H1 (cell line): ENCODE measurements at regions not wholly inside any gene's neighbourhood (a gene's known extent, or its start where the extent isn't known, plus 50 kb on each side); places are given as distances from the start of the nearest gene placed in this dataset.

Source experiments
- CTCF ChIA-PET: fragments of 300-600 bp; sonication (Branson Sonifier 250); formaldehyde crosslinking; loops from one replicate; lab custom pipeline; 2021; ENCODE audit not compliant: partially characterized antibody; lab: Charles Lee
- POLR2A ChIA-PET: fragments of 300-600 bp; sonication (Branson Sonifier 250); formaldehyde crosslinking; loops from one replicate; lab custom pipeline; 2021; ENCODE audit warnings: inconsistent platforms; ENCODE audit not compliant: partially characterized antibody; lab: Charles Lee
- DNase-seq, 2 experiments: peaks; one replicate each; pipeline versions ENCODE4 v3.0.0 to v3.0.0-alpha.2; 2010 to 2022; ENCODE audit warnings: low spot score in 2 of 2, low read depth in 1 of 2, mixed read lengths in 1 of 2
- FAIRE-seq: peaks from 2 replicates; lab custom pipeline; 2011; peaks lifted over from hg19 to GRCh38; lab: Jason Lieb, UNC
- H2AFZ ChIP-seq: 2 replicates; pipeline ENCODE4 v1.8.1; 2012; ENCODE audit warnings: low read length, inconsistent platforms
- H2AK5ac ChIP-seq: 2 replicates; pipeline ENCODE4 v1.6.1; 2013; ENCODE audit warnings: low read depth, low read length
- H2BK120ac ChIP-seq: replicated peaks from 2 replicates; pipeline ENCODE3; 2013; ENCODE audit warnings: low read depth, low read length, inconsistent platforms
- H2BK12ac ChIP-seq: 2 replicates; pipeline ENCODE4 v1.6.1; 2013; ENCODE audit warnings: low read depth, low read length
- H2BK15ac ChIP-seq: 2 replicates; pipeline ENCODE4 v1.6.1; 2013; ENCODE audit warnings: low read length
- H2BK20ac ChIP-seq: 2 replicates; pipeline ENCODE4 v1.6.1; 2013; ENCODE audit warnings: low read length
- H2BK5ac ChIP-seq: 2 replicates; pipeline ENCODE4 v1.6.1; 2013; ENCODE audit warnings: low read depth, low read length
- H3K14ac ChIP-seq: 2 replicates; pipeline ENCODE4 v1.6.1; 2013; ENCODE audit warnings: inconsistent platforms; ENCODE audit not compliant: insufficient read length
- H3K18ac ChIP-seq: 2 replicates; pipeline ENCODE4 v1.6.1; 2013; ENCODE audit warnings: low read length; ENCODE audit errors: extremely low read depth
- H3K23ac ChIP-seq: 2 replicates; pipeline ENCODE4 v1.6.1; 2013; ENCODE audit warnings: inconsistent platforms; ENCODE audit not compliant: insufficient read length
- H3K23me2 ChIP-seq: 2 replicates; pipeline ENCODE4 v1.6.1; 2013; ENCODE audit warnings: low read depth, low read length
- H3K27ac ChIP-seq: 2 replicates; pipeline ENCODE4 v1.6.1; 2011; ENCODE audit warnings: low read depth, low read length, inconsistent platforms
- H3K27me3 ChIP-seq, 4 experiments: replicated peaks in 1 of 4; 1 replicate in 1 of 4; 2 replicates in 3 of 4; pipeline versions ENCODE4 v1.6.1 to v1.8.1; 2011 to 2013; ENCODE audit warnings: low read length in 3 of 4, mild to moderate bottlenecking in 3 of 4, inconsistent platforms in 2 of 4, mixed read lengths in 2 of 4, moderate library complexity in 1 of 4; ENCODE audit not compliant: control insufficient read depth in 3 of 4, insufficient read depth in 3 of 4; ENCODE audit errors: extremely low read depth in 1 of 4
- H3K36me3 ChIP-seq, 4 experiments: 2 replicates each; pipeline versions ENCODE4 v1.6.1 to v1.8.1; 2011 to 2013; ENCODE audit warnings: mild to moderate bottlenecking in 4 of 4, low read length in 3 of 4, moderate library complexity in 2 of 4, control low read depth in 1 of 4, inconsistent platforms in 1 of 4; ENCODE audit not compliant: insufficient read depth in 4 of 4, control insufficient read depth in 2 of 4
- H3K4ac ChIP-seq: replicated peaks from 2 replicates; pipeline ENCODE3; 2013; ENCODE audit warnings: low read length, low read depth, mixed read lengths, inconsistent platforms; ENCODE audit not compliant: insufficient read length
- H3K4me1 ChIP-seq, 4 experiments: replicated peaks in 1 of 4; 1 replicate in 1 of 4; 2 replicates in 3 of 4; pipeline versions ENCODE4 v1.6.1 to v1.8.1; 2011 to 2013; ENCODE audit warnings: low read length in 3 of 4, inconsistent platforms in 2 of 4, mixed read lengths in 1 of 4; ENCODE audit not compliant: insufficient read depth in 4 of 4, control insufficient read depth in 3 of 4
- H3K4me2 ChIP-seq, 2 experiments: 2 replicates each; pipeline versions ENCODE4 v1.6.1 to v1.8.1; 2011 to 2013; ENCODE audit warnings: low read depth in 2 of 2, low read length in 2 of 2, control low read depth in 1 of 2, inconsistent platforms in 1 of 2, mild to moderate bottlenecking in 1 of 2; ENCODE audit not compliant: insufficient read depth in 1 of 2
- H3K4me3 ChIP-seq, 4 experiments: fragments of 200-600, 300-600 bp in 1 of 4; sonication (generic), shearing (Covaris generic), sonication (Bioruptor Twin) in 1 of 4; 2 replicates each; pipeline versions ENCODE4 v1.5.1 to v1.8.1; 2011 to 2016; ENCODE audit warnings: low read length in 4 of 4, low read depth in 3 of 4, control low read depth in 2 of 4, inconsistent platforms in 2 of 4, mild to moderate bottlenecking in 2 of 4, mixed read lengths in 1 of 4, moderate library complexity in 1 of 4; ENCODE audit not compliant: insufficient read depth in 2 of 4; ENCODE audit errors: extremely low read depth in 1 of 4
- H3K56ac ChIP-seq: replicated peaks from 2 replicates; pipeline ENCODE3; 2013; ENCODE audit warnings: low read depth, mild to moderate bottlenecking, mixed read lengths, low read length, inconsistent platforms; ENCODE audit not compliant: insufficient read length
- H3K79me1 ChIP-seq: 2 replicates; pipeline ENCODE4 v1.6.1; 2013; ENCODE audit warnings: low read depth, low read length, control low read depth
- H3K79me2 ChIP-seq, 2 experiments: 2 replicates each; pipeline versions ENCODE4 v1.6.1 to v1.8.1; 2012 to 2013; ENCODE audit warnings: low read length in 2 of 2, mild to moderate bottlenecking in 2 of 2, inconsistent platforms in 1 of 2; ENCODE audit not compliant: insufficient read depth in 2 of 2, control insufficient read depth in 1 of 2
- H3K9ac ChIP-seq, 4 experiments: replicated peaks in 1 of 4; 1 replicate in 1 of 4; 2 replicates in 3 of 4; pipeline versions ENCODE4 v1.6.1 to v1.8.1; 2011 to 2013; ENCODE audit warnings: low read depth in 3 of 4, low read length in 3 of 4, control low read depth in 2 of 4, mild to moderate bottlenecking in 2 of 4, moderate library complexity in 2 of 4, inconsistent platforms in 1 of 4; ENCODE audit errors: extremely low read depth in 1 of 4
- H3K9me3 ChIP-seq, 2 experiments: 2 replicates each; pipeline versions ENCODE4 v1.6.1 to v1.8.1; 2012 to 2013; ENCODE audit warnings: mild to moderate bottlenecking in 2 of 2, moderate library complexity in 2 of 2, control low read depth in 1 of 2, inconsistent platforms in 1 of 2, low read depth in 1 of 2, low read length in 1 of 2, mixed read lengths in 1 of 2; ENCODE audit not compliant: insufficient read depth in 2 of 2
- H4K20me1 ChIP-seq, 2 experiments: replicated peaks in 1 of 2; 2 replicates each; pipeline versions ENCODE3 to v1.8.1; 2011 to 2013; ENCODE audit warnings: inconsistent platforms in 2 of 2, low read length in 2 of 2, mild to moderate bottlenecking in 1 of 2; ENCODE audit not compliant: insufficient read depth in 2 of 2, control insufficient read depth in 1 of 2
- H4K5ac ChIP-seq: 2 replicates; pipeline ENCODE4 v1.6.1; 2013; ENCODE audit warnings: low read length, low read depth, mixed read lengths, inconsistent platforms; ENCODE audit not compliant: insufficient read length
- H4K8ac ChIP-seq: 2 replicates; pipeline ENCODE4 v1.8.0; 2013; ENCODE audit warnings: mild to moderate bottlenecking, moderate library complexity, low read length, inconsistent platforms; ENCODE audit not compliant: insufficient read depth; ENCODE audit errors: extremely low read depth
- H4K91ac ChIP-seq: replicated peaks from 2 replicates; pipeline ENCODE3; 2013; ENCODE audit warnings: low read length, mixed read lengths, inconsistent platforms; ENCODE audit not compliant: insufficient read length
- CBX8 ChIP-seq: fragments of 300-800, 300-1000 bp; sonication (generic); IDR thresholded peaks from 2 replicates; pipeline ENCODE4 v1.7.1; 2016; ENCODE audit warnings: low read depth, low read length, borderline replicate concordance
- CREB1 ChIP-seq: IDR thresholded peaks from 2 replicates; pipeline ENCODE4 v1.6.1; 2012; ENCODE audit warnings: inconsistent platforms
- FOSL1 ChIP-seq: IDR thresholded peaks from 2 replicates; pipeline ENCODE4 v1.6.1; 2011; ENCODE audit warnings: mild to moderate bottlenecking, low read depth, low read length, moderate library complexity; ENCODE audit not compliant: insufficient read depth
- JUND ChIP-seq: IDR thresholded peaks from 2 replicates; pipeline ENCODE4 v1.6.1; 2011; ENCODE audit warnings: mild to moderate bottlenecking, improper control_type of control experiment, low read length
- KDM1A ChIP-seq: fragments of 200-600, 300-600 bp; sonication (generic); IDR thresholded peaks from 2 replicates; pipeline ENCODE4 v1.7.1; 2016; ENCODE audit warnings: mild to moderate bottlenecking, low read length, borderline replicate concordance
- PHF8 ChIP-seq: fragments of 200-600 bp; sonication (generic); conservative IDR thresholded peaks from 2 replicates; pipeline ENCODE4 v1.7.1; 2012; ENCODE audit warnings: low read depth, mild to moderate bottlenecking, inconsistent platforms, low read length, moderate library complexity
- TBP ChIP-seq: IDR thresholded peaks from 2 replicates; pipeline ENCODE4 v1.6.1; 2011; ENCODE audit warnings: low read depth, low read length, improper control_type of control experiment
- ZNF274 ChIP-seq: IDR thresholded peaks from 2 replicates; pipeline ENCODE4 v1.7.0; 2012; ENCODE audit warnings: low read length, borderline replicate concordance; ENCODE audit errors: extremely low read depth
- WGBS, 2 experiments: shearing (Covaris generic) in 1 of 2; methylation state at CpG; one replicate each; pipeline versions ENCODE4 v1.1.6 to v1.1.7; 2013 to 2015; ENCODE audit warnings: low lambda C conversion rate in 2 of 2, mixed read lengths in 2 of 2, inconsistent platforms in 1 of 2, low coverage in 1 of 2, missing lambda C conversion rate in 1 of 2; ENCODE audit not compliant: insufficient replicate concordance in 2 of 2, insufficient coverage in 1 of 2, insufficient read length in 1 of 2; ENCODE audit errors: extremely low coverage in 1 of 2, missing lambda C conversion rate in 1 of 2; 5-methylcytosine and 5-hydroxymethylcytosine counted together

DNA sequence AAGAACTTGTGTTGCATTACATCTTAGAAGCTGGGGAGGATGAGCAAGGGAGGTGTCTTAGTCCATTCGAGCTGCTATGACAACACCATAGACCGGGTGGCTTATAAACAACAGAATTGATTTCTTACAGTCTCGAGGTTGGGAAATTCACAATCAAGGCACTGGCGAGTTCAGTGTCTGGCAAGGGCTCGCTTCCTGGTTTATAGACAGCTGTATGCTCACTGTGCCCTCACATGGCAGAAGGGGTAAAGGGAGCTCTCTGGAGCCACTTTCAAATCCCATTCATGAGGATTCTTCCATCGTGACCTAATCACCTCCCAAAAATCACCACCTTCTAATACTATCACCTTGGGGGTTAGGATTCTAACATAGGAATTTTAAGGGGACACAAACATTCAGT is 150.0 kb upstream of the NECTIN1 start:
- FAIRE-seq (no peak), DNase-seq (no peak)
- no peak overlapping the region for H3K9ac ChIP-seq
- H2BK20ac ChIP-seq = no peak overlapping the region
- H3K27ac ChIP-seq = no peak overlapping the region
- no peak overlapping the region for H4K91ac ChIP-seq
- no peak overlapping the region for H2BK5ac ChIP-seq
- H2BK15ac ChIP-seq = no peak overlapping the region
- CTCF ChIA-PET = interaction anchor here (1.0 to 1.7 kb wide), 4 partner anchors 8 to 45 kb away, joined by 3 to 6 read pairs (median 4); no protein-coding TSS in a partner anchor
- H3K4ac ChIP-seq = no peak overlapping the region
- POLR2A ChIA-PET = no interaction called here
- H3K18ac ChIP-seq = no peak overlapping the region
- H2BK12ac ChIP-seq = no peak overlapping the region
- H3K4me3 ChIP-seq = no peak overlapping the region
- TF ChIP-seq KDM1A = no peak
- TF ChIP-seq CREB1 = no peak
- TF ChIP-seq TBP = no peak
- TF ChIP-seq JUND = no peak
- TF ChIP-seq PHF8 = no peak
- no peak for TF ChIP-seq FOSL1
- no peak for TF ChIP-seq CBX8
- TF ChIP-seq ZNF274 = no peak
- no peaks in the 10 kb centered on the region for H3K79me2 ChIP-seq
- H4K8ac ChIP-seq = no peak overlapping the region
- H3K79me1 ChIP-seq = no peaks in the 10 kb centered on the region
- H2AFZ ChIP-seq = no peak overlapping the region
- no peaks in the 10 kb centered on the region for H3K36me3 ChIP-seq
- no peaks in the 10 kb centered on the region for H3K9me3 ChIP-seq
- no peak overlapping the region for H2AK5ac ChIP-seq
- H3K4me1 ChIP-seq = peaks cover 0 to 8% (median 2%) of the 10 kb centered on the region in 4 experiments; a peak in 4 of 7 replicates
- no peak overlapping the region for H3K23ac ChIP-seq
- H3K14ac ChIP-seq = no peak overlapping the region
- H3K4me2 ChIP-seq = no peak overlapping the region
- H3K23me2 ChIP-seq = no peaks in the 10 kb centered on the region
- no peaks in the 10 kb centered on the region for H3K27me3 ChIP-seq
- 92% methylated on average over 6 of the region's 6 CpGs; no CpG with 5 or more reads in 1 of the 2 experiments for WGBS, 2 experiments
- no peak overlapping the region for H3K56ac ChIP-seq
- no peak overlapping the region for H2BK120ac ChIP-seq
- H4K20me1 ChIP-seq = no peaks in the 10 kb centered on the region
- H4K5ac ChIP-seq = no peak overlapping the region
